ENCODE measurements at regions not wholly inside any gene's neighbourhood (a gene's known extent, or its start where the extent isn't known, plus 50 kb on each side); places are given as distances from the start of the nearest gene placed in this dataset.

DNA sequence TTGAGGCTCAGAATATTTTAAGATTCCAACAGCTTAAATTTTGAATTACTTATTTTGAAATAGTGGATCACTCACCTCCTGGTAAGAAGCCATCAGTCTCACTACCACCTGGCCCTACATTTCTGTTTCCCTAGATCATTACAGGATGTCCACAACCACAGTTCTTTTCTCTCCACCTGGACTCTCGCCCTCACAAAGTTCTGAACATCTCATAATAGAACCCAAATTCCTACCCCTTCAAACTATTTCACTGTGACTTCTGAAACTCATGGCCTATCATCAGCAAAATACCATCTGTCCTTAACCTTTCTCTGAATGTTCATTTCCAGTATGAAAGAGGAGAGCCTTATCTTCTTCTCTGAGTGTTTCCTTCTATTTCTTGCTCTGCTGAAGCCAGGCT lies 299.2 kb upstream of the MGAT5 start:
- FAIRE-seq (no peak), DNase-seq (ENCODE audit: low read depth) (no peak)
- TF ChIP-seq, protein P1, sequence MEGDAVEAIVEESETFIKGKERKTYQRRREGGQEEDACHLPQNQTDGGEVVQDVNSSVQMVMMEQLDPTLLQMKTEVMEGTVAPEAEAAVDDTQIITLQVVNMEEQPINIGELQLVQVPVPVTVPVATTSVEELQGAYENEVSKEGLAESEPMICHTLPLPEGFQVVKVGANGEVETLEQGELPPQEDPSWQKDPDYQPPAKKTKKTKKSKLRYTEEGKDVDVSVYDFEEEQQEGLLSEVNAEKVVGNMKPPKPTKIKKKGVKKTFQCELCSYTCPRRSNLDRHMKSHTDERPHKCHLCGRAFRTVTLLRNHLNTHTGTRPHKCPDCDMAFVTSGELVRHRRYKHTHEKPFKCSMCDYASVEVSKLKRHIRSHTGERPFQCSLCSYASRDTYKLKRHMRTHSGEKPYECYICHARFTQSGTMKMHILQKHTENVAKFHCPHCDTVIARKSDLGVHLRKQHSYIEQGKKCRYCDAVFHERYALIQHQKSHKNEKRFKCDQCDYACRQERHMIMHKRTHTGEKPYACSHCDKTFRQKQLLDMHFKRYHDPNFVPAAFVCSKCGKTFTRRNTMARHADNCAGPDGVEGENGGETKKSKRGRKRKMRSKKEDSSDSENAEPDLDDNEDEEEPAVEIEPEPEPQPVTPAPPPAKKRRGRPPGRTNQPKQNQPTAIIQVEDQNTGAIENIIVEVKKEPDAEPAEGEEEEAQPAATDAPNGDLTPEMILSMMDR (IDR thresholded peaks at IDR 0.05; ENCODE audit: insufficient read depth, low read length, severe bottlenecking): no peak
- Histone ChIP-seq H3K36me3 (ENCODE audit: control insufficient read depth, insufficient read depth, low read length) (no peaks in the 10 kb centered on the region), H3K4me3 (ENCODE audit: low read depth, low read length) (no peak overlapping the region), H3K27me3 (ENCODE audit: control insufficient read depth, insufficient read depth, low read length) (peaks cover 1% of the 10 kb centered on the region)

DNA sequence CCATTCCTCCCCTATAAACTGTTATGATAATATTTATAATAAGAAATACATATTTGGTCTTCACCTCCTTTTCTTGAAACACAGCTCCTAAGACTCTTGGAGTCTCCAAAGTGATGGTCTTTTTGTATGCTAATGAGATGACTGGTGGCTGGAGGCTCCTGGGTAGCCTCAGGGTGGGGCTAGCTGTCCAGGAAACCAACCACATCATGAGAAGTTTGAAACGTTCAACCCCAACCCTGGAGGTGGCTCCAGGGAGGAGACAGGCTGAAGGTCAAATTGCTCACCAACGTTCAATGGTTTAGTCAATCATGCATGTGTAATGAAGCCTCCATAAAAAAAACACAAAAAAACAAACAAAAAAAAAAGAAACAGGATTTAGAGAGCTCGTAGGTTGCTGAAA lies 298.7 kb upstream of the MGAT5 start:
- Histone ChIP-seq H3K27me3 (ENCODE audit: control insufficient read depth, insufficient read depth, low read length) (peaks cover 1% of the 10 kb centered on the region), H3K36me3 (ENCODE audit: control insufficient read depth, insufficient read depth, low read length) (no peaks in the 10 kb centered on the region), H3K4me3 (ENCODE audit: low read depth, low read length) (no peak overlapping the region)
- TF ChIP-seq, protein P1 (IDR thresholded peaks at IDR 0.05; ENCODE audit: insufficient read depth, low read length, severe bottlenecking): no peak
- FAIRE-seq (no peak), DNase-seq (ENCODE audit: low read depth) (no peak)

DNA sequence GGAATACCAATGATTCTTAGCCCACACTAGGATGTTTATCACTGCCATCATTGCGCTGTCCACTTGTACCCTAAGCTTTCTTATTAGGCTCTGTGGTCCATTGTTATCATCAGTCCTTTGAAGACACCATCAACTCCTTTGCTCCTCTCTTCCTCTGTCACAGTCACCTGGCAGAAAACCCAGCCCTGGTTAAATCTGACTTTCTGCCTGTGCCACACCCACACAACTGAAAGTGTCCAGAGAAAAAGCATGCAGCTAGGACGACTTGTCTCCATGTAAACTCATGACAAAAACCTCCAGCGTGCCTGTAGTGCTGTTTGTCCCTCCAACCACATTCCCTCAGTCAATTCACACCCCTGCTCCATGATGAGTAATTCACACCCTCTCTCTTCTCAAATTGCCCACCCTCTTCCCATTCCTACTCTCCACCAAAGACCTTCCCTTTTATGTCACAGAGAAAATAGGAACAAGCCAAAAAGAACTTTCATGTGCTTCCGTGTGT lies 297.4 kb upstream of the MGAT5 start:
- Histone ChIP-seq H3K27me3 (ENCODE audit: control insufficient read depth, insufficient read depth, low read length) (peaks cover 1% of the 10 kb centered on the region), H3K4me3 (ENCODE audit: low read depth, low read length) (no peak overlapping the region), H3K36me3 (ENCODE audit: control insufficient read depth, insufficient read depth, low read length) (no peaks in the 10 kb centered on the region)
- DNase-seq (ENCODE audit: low read depth) (no peak), FAIRE-seq (no peak)
- TF ChIP-seq, protein P1 (IDR thresholded peaks at IDR 0.05; ENCODE audit: insufficient read depth, low read length, severe bottlenecking): no peak

DNA sequence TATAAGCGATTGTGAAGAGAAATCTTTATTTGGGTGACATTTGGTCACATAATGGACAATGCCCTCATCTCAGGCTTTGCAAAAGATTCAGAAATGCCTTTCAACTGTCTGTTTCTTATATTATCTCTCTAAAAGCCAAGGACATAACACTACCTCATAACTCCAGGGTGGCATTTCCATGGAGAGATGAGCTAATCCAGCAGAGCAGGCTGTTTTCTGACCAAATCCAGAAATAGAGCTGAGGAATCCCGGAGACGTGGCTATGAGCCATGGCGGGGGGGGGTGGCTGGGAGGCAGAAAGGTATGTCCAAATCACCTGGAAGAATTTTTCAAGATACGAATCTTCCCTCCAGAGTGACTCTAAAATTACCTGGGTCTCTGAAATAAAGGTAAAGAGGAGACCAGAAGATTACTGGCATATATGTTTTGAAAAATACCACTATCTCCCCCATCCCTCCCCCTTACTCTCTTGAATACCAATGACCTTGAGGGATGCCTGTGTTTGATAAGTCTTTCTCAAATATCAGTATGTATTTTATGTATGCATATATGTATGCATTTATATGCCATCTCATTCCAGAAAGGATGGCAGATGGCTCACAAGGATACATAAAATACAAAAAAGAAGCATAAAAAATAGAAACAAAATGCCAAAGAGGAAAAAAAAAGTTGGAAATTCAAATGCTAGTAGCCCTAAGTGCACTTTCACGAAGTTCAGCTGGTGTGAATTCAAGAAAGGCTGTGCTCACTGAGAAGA lies 296.0 kb upstream of the MGAT5 start:
- no peak for FAIRE-seq
- TF ChIP-seq, protein P1 (IDR thresholded peaks at IDR 0.05; ENCODE audit: insufficient read depth, low read length, severe bottlenecking): no peak
- Histone ChIP-seq H3K27me3 (ENCODE audit: control insufficient read depth, insufficient read depth, low read length) (peaks cover 1% of the 10 kb centered on the region), H3K36me3 (ENCODE audit: control insufficient read depth, insufficient read depth, low read length) (no peaks in the 10 kb centered on the region), H3K4me3 (ENCODE audit: low read depth, low read length) (no peak overlapping the region)
- DNase-seq (ENCODE audit: low read depth): no peak

DNA sequence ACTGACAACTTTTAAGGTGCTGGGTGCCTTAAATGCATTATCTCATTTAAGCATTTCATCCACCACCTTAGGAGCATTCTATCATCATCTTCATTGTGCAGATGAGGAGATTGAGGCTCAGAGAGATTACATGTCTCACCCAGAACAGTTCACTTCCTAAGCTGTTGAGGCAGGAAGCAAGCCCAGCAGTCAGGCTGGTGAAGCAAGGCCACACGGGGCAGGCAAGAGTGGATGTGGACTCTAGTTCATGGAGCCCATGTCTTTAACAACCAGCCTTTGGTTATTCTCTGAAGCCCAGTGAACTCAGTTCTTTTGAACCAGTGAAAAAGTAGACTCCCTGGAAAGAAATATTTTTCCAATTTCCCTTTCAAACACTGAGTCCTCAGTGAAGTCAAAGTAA lies 294.8 kb upstream of the MGAT5 start:
- FAIRE-seq (no peak), DNase-seq (ENCODE audit: low read depth) (no peak)
- TF ChIP-seq, protein P1 (IDR thresholded peaks at IDR 0.05; ENCODE audit: insufficient read depth, low read length, severe bottlenecking): no peak
- H3K36me3 ChIP-seq (ENCODE audit: control insufficient read depth, insufficient read depth, low read length): no peaks in the 10 kb centered on the region
- peaks cover 1% of the 10 kb centered on the region for H3K27me3 ChIP-seq (ENCODE audit: control insufficient read depth, insufficient read depth, low read length)
- H3K4me3 ChIP-seq (ENCODE audit: low read depth, low read length): no peak overlapping the region

All from bronchial epithelial cell (primary cell).